IMR-90 (cell line): ENCODE measurements at regions not wholly inside any gene's neighbourhood (a gene's known extent, or its start where the extent isn't known, plus 50 kb on each side); places are given as distances from the start of the nearest gene placed in this dataset.

Experiments used
- ATAC-seq: fragments of 200-7000 bp; cut with Tn5 transposase; 2 replicates; pipeline ENCODE4 v1.9.1; 2020; ENCODE audit warnings: low read depth, mild to moderate bottlenecking, moderate library complexity
- BruUV-seq: library from RNA; stranded (reverse); fragments of 400-500 nt; replicated peaks from 2 replicates; lab custom pipeline; 2021; lab: Mats Ljungman, UMichigan
- CTCF ChIA-PET: fragments of 300-600 bp; formaldehyde crosslinking; extraction: SDS; loops from one replicate; lab custom pipeline; 2021; ENCODE audit warnings: antibody characterized with exemption; lab: Yijun Ruan, JAX
- POLR2A ChIA-PET: fragments of 300-600 bp; sonication (Branson Sonifier 250); formaldehyde crosslinking; loops from one replicate; lab custom pipeline; 2022; ENCODE audit warnings: antibody characterized with exemption; ENCODE audit not compliant: unreplicated experiment; lab: Charles Lee
- DNase-seq: peaks from one replicate; pipeline ENCODE4 v3.0.0; 2013
- H2AFZ ChIP-seq: replicated peaks from 2 replicates; pipeline ENCODE3; 2013; ENCODE audit warnings: low read length, mild to moderate bottlenecking; ENCODE audit not compliant: poor library complexity
- H2AK5ac ChIP-seq: 2 replicates; pipeline ENCODE4 v1.6.1; 2013; ENCODE audit warnings: low read depth, low read length, inconsistent platforms
- H2AK9ac ChIP-seq: replicated peaks from 2 replicates; pipeline ENCODE3; 2013; ENCODE audit warnings: mild to moderate bottlenecking, low read depth, low read length, moderate library complexity; ENCODE audit not compliant: poor library complexity
- H2BK120ac ChIP-seq: 2 replicates; pipeline ENCODE4 v1.6.1; 2013; ENCODE audit warnings: low read depth, low read length, inconsistent platforms
- H2BK15ac ChIP-seq: 3 replicates; pipeline ENCODE4 v1.6.1; 2013; ENCODE audit warnings: low read depth, low read length, inconsistent platforms
- H2BK20ac ChIP-seq: 2 replicates; pipeline ENCODE4 v1.6.1; 2013; ENCODE audit warnings: low read depth, mild to moderate bottlenecking, inconsistent platforms, low read length, moderate library complexity
- H2BK5ac ChIP-seq: 2 replicates; pipeline ENCODE4 v1.6.1; 2013; ENCODE audit warnings: mild to moderate bottlenecking, low read depth, low read length, inconsistent platforms; ENCODE audit not compliant: poor library complexity, severe bottlenecking
- H3K14ac ChIP-seq: replicated peaks from 2 replicates; pipeline ENCODE4 v1.6.1; 2013; ENCODE audit warnings: low read depth, low read length, inconsistent platforms
- H3K18ac ChIP-seq: 2 replicates; pipeline ENCODE4 v1.6.1; 2013; ENCODE audit warnings: low read depth, low read length, control low read depth
- H3K23ac ChIP-seq: 2 replicates; pipeline ENCODE4 v1.6.1; 2013; ENCODE audit warnings: low read depth, low read length, inconsistent platforms
- H3K27ac ChIP-seq: 2 replicates; pipeline ENCODE4 v1.5.1; 2013; ENCODE audit warnings: mild to moderate bottlenecking, control low read depth, low read length; ENCODE audit not compliant: insufficient read depth
- H3K27me3 ChIP-seq: 2 replicates; pipeline ENCODE4 v1.6.1; 2013; ENCODE audit warnings: low read length; ENCODE audit not compliant: control insufficient read depth, insufficient read depth
- H3K36me3 ChIP-seq: 2 replicates; pipeline ENCODE4 v1.6.1; 2013; ENCODE audit warnings: low read length, mixed read lengths; ENCODE audit not compliant: control insufficient read depth, insufficient read depth
- H3K4ac ChIP-seq: 2 replicates; pipeline ENCODE4 v1.6.1; 2013; ENCODE audit warnings: low read depth, low read length, inconsistent platforms
- H3K4me1 ChIP-seq: 2 replicates; pipeline ENCODE4 v1.6.1; 2013; ENCODE audit warnings: low read length, mixed read lengths; ENCODE audit not compliant: control insufficient read depth, insufficient read depth
- H3K4me2 ChIP-seq: 2 replicates; pipeline ENCODE4 v1.6.1; 2013; ENCODE audit warnings: low read depth, mild to moderate bottlenecking, control low read depth, low read length, moderate library complexity
- H3K4me3 ChIP-seq: 2 replicates; pipeline ENCODE4 v1.5.1; 2013; ENCODE audit warnings: low read depth, mild to moderate bottlenecking, control low read depth, low read length, moderate library complexity; ENCODE audit not compliant: insufficient read depth
- H3K56ac ChIP-seq: 2 replicates; pipeline ENCODE4 v1.6.1; 2013; ENCODE audit warnings: low read length, inconsistent platforms; ENCODE audit not compliant: insufficient read depth; ENCODE audit errors: extremely low read depth
- H3K79me1 ChIP-seq, 2 experiments: 2 replicates each; pipeline ENCODE4 v1.6.1; 2013; ENCODE audit warnings: low read length in 2 of 2, inconsistent platforms in 1 of 2, low read depth in 1 of 2
- H3K9ac ChIP-seq: 2 replicates; pipeline ENCODE4 v1.6.1; 2013; ENCODE audit warnings: low read depth, low read length, control low read depth
- H3K9me1 ChIP-seq: 2 replicates; pipeline ENCODE4 v1.6.1; 2013; ENCODE audit warnings: low read length, inconsistent platforms; ENCODE audit not compliant: insufficient read depth
- H3K9me3 ChIP-seq: 2 replicates; pipeline ENCODE4 v1.6.1; 2013; ENCODE audit warnings: low read length; ENCODE audit not compliant: control insufficient read depth, insufficient read depth
- H4K20me1 ChIP-seq: 2 replicates; pipeline ENCODE4 v1.6.1; 2013; ENCODE audit warnings: low read length, inconsistent platforms; ENCODE audit not compliant: insufficient read depth
- H4K5ac ChIP-seq: 2 replicates; pipeline ENCODE4 v1.6.1; 2013; ENCODE audit warnings: mild to moderate bottlenecking, low read depth, low read length, control low read depth
- H4K8ac ChIP-seq, 2 experiments: 2 replicates each; pipeline ENCODE4 v1.6.1; 2013; ENCODE audit warnings: low read depth in 2 of 2, low read length in 2 of 2, control low read depth in 1 of 2, inconsistent platforms in 1 of 2
- H4K91ac ChIP-seq: 2 replicates; pipeline ENCODE4 v1.6.1; 2013; ENCODE audit warnings: low read depth, low read length, inconsistent platforms; ENCODE audit not compliant: insufficient read depth
- RAD21 ChIP-seq: IDR thresholded peaks from 2 replicates; pipeline ENCODE4 v1.6.1; 2012; ENCODE audit warnings: low read length, improper control_type of control experiment
- dilution Hi-C: fragments of 300-500 bp; cut with HindIII; formaldehyde crosslinking; loops from one replicate; pipeline ENCODE4 v1.14.3; 2018; ENCODE audit warnings: low sequenced_read_pairs; ENCODE audit not compliant: unreplicated experiment
- in situ Hi-C: fragments of 300-500 bp; cut with MboI; formaldehyde crosslinking; loops from 3 replicates; pipeline ENCODE4 v1.14.3; 2019; ENCODE audit warnings: low sequenced_read_pairs, inconsistent platforms, mixed read lengths
- intact Hi-C: fragments of 100-400 bp; cut with micrococcal nuclease; formaldehyde crosslinking; loops from 2 replicates; pipeline ENCODE4 v1.10.0; 2022

GRCh38 chr5:30846171-30846570 lies 347.3 kb upstream of the CDH6 start:
- ChIA-PET CTCF (no interaction called here), POLR2A (no interaction called here)
- Histone ChIP-seq H2AK9ac (no peak overlapping the region), H2BK15ac (no peak overlapping the region), H3K27me3 (no peaks in the 10 kb centered on the region), H3K9ac (no peak overlapping the region), H3K18ac (no peak overlapping the region), H3K79me1 (no peaks in the 10 kb centered on the region), H4K5ac (no peak overlapping the region), H4K91ac (no peak overlapping the region), H4K20me1 (no peaks in the 10 kb centered on the region), H3K4me3 (no peak overlapping the region), H3K27ac (no peak overlapping the region), H3K4me2 (no peak overlapping the region), H2AK5ac (no peak overlapping the region), H3K56ac (no peak overlapping the region), H2AFZ (no peak overlapping the region), H2BK5ac (no peak overlapping the region), H3K9me1 (no peaks in the 10 kb centered on the region), H3K23ac (no peak overlapping the region), H2BK120ac (no peak overlapping the region), H3K14ac (no peak overlapping the region), H2BK20ac (no peak overlapping the region), H3K4me1 (no peaks in the 10 kb centered on the region; the same call in 1 of the 2 replicates), H4K8ac (no peak overlapping the region), H3K4ac (no peak overlapping the region), H3K9me3 (no peaks in the 10 kb centered on the region), H3K36me3 (no peaks in the 10 kb centered on the region)
- no peak for TF ChIP-seq RAD21
- no TSS peak for BruUV-seq
- no peak for ATAC-seq
- in situ Hi-C loops (no loop called here), intact Hi-C loops (no loop called here), dilution Hi-C loops (no loop called here)
- DNase-seq: no peak
